ENCODE measurements at regions not wholly inside any gene's neighbourhood (a gene's known extent, or its start where the extent isn't known, plus 50 kb on each side); places are given as distances from the start of the nearest gene placed in this dataset.

- TF ChIP-seq CTCF (IDR thresholded peaks at IDR 0.05; ENCODE audit: borderline replicate concordance) = no peak
- Histone ChIP-seq H3K27me3 (ENCODE audit: low read depth) (no peaks in the 10 kb centered on the region), H3K27ac (replicated peaks) (no peak overlapping the region), H3K36me3 (no peaks in the 10 kb centered on the region), H3K9me3 (replicated peaks) (peaks cover 34% of the 10 kb centered on the region), H3K4me3 (no peak overlapping the region), H3K4me1 (no peaks in the 10 kb centered on the region)
- DNase-seq = no peak
- intact Hi-C loops (cut with micrococcal nuclease) = no loop called here
Measured at GRCh38 chr2:41502752-41503151, 545.1 kb upstream of the PKDCC start.

- no peak for TF ChIP-seq CTCF (IDR thresholded peaks at IDR 0.05; ENCODE audit: borderline replicate concordance)
- Histone ChIP-seq H3K9me3 (replicated peaks) (peaks cover 21% of the 10 kb centered on the region), H3K4me3 (no peak overlapping the region), H3K27ac (replicated peaks) (no peak overlapping the region), H3K4me1 (no peaks in the 10 kb centered on the region), H3K36me3 (no peaks in the 10 kb centered on the region), H3K27me3 (ENCODE audit: low read depth) (no peaks in the 10 kb centered on the region)
- no peak for DNase-seq
- intact Hi-C loops (cut with micrococcal nuclease) = no loop called here
Measured at GRCh38 chr2:41504532-41504931, 543.3 kb upstream of the PKDCC start.

GRCh38 chr2:41510108-41510507 lies 537.7 kb upstream of the PKDCC start:
- DNase-seq = no peak
- no peaks in the 10 kb centered on the region for H3K27me3 ChIP-seq (ENCODE audit: low read depth)
- no peak overlapping the region for H3K27ac ChIP-seq (replicated peaks)
- no peaks in the 10 kb centered on the region for H3K9me3 ChIP-seq (replicated peaks)
- H3K4me3 ChIP-seq = no peak overlapping the region
- TF ChIP-seq CTCF (IDR thresholded peaks at IDR 0.05; ENCODE audit: borderline replicate concordance) = no peak
- H3K4me1 ChIP-seq = no peaks in the 10 kb centered on the region
- intact Hi-C loops (cut with micrococcal nuclease) = no loop called here
- H3K36me3 ChIP-seq = no peaks in the 10 kb centered on the region

GRCh38 chr2:41521211-41521610 lies 526.6 kb upstream of the PKDCC start:
- TF ChIP-seq CTCF (IDR thresholded peaks at IDR 0.05; ENCODE audit: borderline replicate concordance) = no peak

GRCh38 chr2:41527525-41528323 lies 520.1 kb upstream of the PKDCC start:
- DNase-seq = no peak
- Histone ChIP-seq H3K36me3 (no peaks in the 10 kb centered on the region), H3K27ac (replicated peaks) (no peak overlapping the region), H3K27me3 (ENCODE audit: low read depth) (no peaks in the 10 kb centered on the region), H3K9me3 (replicated peaks) (peaks cover 12% of the 10 kb centered on the region), H3K4me1 (no peaks in the 10 kb centered on the region), H3K4me3 (no peak overlapping the region)
- no peak for TF ChIP-seq CTCF (IDR thresholded peaks at IDR 0.05; ENCODE audit: borderline replicate concordance)
- intact Hi-C loops (cut with micrococcal nuclease) = no loop called here

More at GRCh38 chr2:41521211-41521610, 526.6 kb upstream of the PKDCC start:
- Histone ChIP-seq H3K27me3 (ENCODE audit: low read depth) (no peaks in the 10 kb centered on the region), H3K36me3 (no peaks in the 10 kb centered on the region), H3K27ac (replicated peaks) (no peak overlapping the region), H3K4me3 (no peak overlapping the region), H3K4me1 (no peaks in the 10 kb centered on the region), H3K9me3 (replicated peaks) (no peaks in the 10 kb centered on the region)
- intact Hi-C loops (cut with micrococcal nuclease) = no loop called here
- DNase-seq = no peak

All from left ventricle myocardium inferior (tissue), 1 donor.